Neural progenitor cell (in vitro differentiated cells): ENCODE measurements at regions not wholly inside any gene's neighbourhood (a gene's known extent, or its start where the extent isn't known, plus 50 kb on each side); places are given as distances from the start of the nearest gene placed in this dataset.
A peak's percentile ranks its signal among the peaks of the same experiment; 100 is the strongest.

ENCODE experiments used
- DNase-seq: peaks from one replicate; pipeline ENCODE4 v3.0.0-alpha.2; 2016; ENCODE audit warnings: low spot score
- H2AFZ ChIP-seq: fragments of 200-600 bp; sonication (generic); replicated peaks from 2 replicates; pipeline ENCODE4 v1.6.1; 2016; ENCODE audit warnings: antibody characterized with exemption
- H3F3A ChIP-seq: fragments of 200-600 bp; sonication (generic); 2 replicates; pipeline ENCODE4 v1.6.1; 2016; ENCODE audit warnings: antibody characterized with exemption, low read depth
- H3K27ac ChIP-seq: fragments of 200-600 bp; sonication (generic); 2 replicates; pipeline ENCODE4 v1.5.1; 2016; ENCODE audit warnings: mild to moderate bottlenecking
- H3K27me3 ChIP-seq: fragments of 200-600 bp; sonication (generic); 2 replicates; pipeline ENCODE4 v1.6.1; 2016; ENCODE audit warnings: mild to moderate bottlenecking, moderate library complexity
- H3K36me3 ChIP-seq: fragments of 200-600 bp; sonication (generic); 2 replicates; pipeline ENCODE4 v1.5.1; 2016
- H3K4me1 ChIP-seq: fragments of 200-600 bp; sonication (generic); 2 replicates; pipeline ENCODE4 v1.6.1; 2016; ENCODE audit warnings: mixed run types
- H3K4me2 ChIP-seq: fragments of 200-600 bp; sonication (generic); 2 replicates; pipeline ENCODE4 v1.6.1; 2016
- H3K4me3 ChIP-seq: fragments of 200-600 bp; sonication (generic); 2 replicates; pipeline ENCODE4 v1.5.1; 2016
- H3K79me2 ChIP-seq: fragments of 200-600 bp; sonication (generic); 2 replicates; pipeline ENCODE4 v1.6.1; 2016; ENCODE audit warnings: low read depth
- H3K9ac ChIP-seq: fragments of 200-600 bp; sonication (generic); 2 replicates; pipeline ENCODE4 v1.6.1; 2016
- H3K9me3 ChIP-seq: fragments of 200-600 bp; sonication (generic); 2 replicates; pipeline ENCODE4 v1.5.1; 2016; ENCODE audit warnings: low read depth
- H4K20me1 ChIP-seq: fragments of 200-600 bp; sonication (generic); 2 replicates; pipeline ENCODE4 v1.6.1; 2016; ENCODE audit warnings: low read depth
- H3K27ac Mint-ChIP-seq: 3 replicates; pipeline ENCODE4 v1.8.0; 2021; ENCODE audit warnings: mixed read lengths
- H3K27me3 Mint-ChIP-seq: 2 replicates; pipeline ENCODE4 v1.8.0; 2022; ENCODE audit warnings: low read depth, mild to moderate bottlenecking, inconsistent platforms, moderate library complexity, mixed read lengths; ENCODE audit not compliant: insufficient read depth
- H3K36me3 Mint-ChIP-seq: 3 replicates; pipeline ENCODE4 v1.8.0; 2021; ENCODE audit warnings: mixed read lengths
- H3K4me1 Mint-ChIP-seq: 3 replicates; pipeline ENCODE4 v1.8.0; 2021; ENCODE audit warnings: mixed read lengths
- H3K4me3 Mint-ChIP-seq: 3 replicates; pipeline ENCODE4 v1.8.0; 2021; ENCODE audit warnings: mild to moderate bottlenecking, moderate library complexity, mixed read lengths
- H3K9me3 Mint-ChIP-seq: 3 replicates; pipeline ENCODE4 v1.8.0; 2020; ENCODE audit warnings: mixed read lengths
- EZH2 ChIP-seq: fragments of 200-600 bp; sonication (generic); IDR thresholded peaks from 2 replicates; pipeline ENCODE4 v1.6.1; 2017; ENCODE audit warnings: antibody characterized with exemption, mild to moderate bottlenecking, moderate library complexity
- EZH2phosphoT487 ChIP-seq: fragments of 200-600 bp; sonication (generic); IDR thresholded peaks from 2 replicates; pipeline ENCODE4 v1.6.1; 2017; ENCODE audit warnings: antibody characterized with exemption
- TF ChIP-seq, protein P1 (sequence below): fragments of 200-600 bp; sonication (generic); IDR thresholded peaks from 2 replicates; pipeline ENCODE4 v1.5.1; 2017; ENCODE audit warnings: antibody characterized with exemption, mild to moderate bottlenecking

DNA sequence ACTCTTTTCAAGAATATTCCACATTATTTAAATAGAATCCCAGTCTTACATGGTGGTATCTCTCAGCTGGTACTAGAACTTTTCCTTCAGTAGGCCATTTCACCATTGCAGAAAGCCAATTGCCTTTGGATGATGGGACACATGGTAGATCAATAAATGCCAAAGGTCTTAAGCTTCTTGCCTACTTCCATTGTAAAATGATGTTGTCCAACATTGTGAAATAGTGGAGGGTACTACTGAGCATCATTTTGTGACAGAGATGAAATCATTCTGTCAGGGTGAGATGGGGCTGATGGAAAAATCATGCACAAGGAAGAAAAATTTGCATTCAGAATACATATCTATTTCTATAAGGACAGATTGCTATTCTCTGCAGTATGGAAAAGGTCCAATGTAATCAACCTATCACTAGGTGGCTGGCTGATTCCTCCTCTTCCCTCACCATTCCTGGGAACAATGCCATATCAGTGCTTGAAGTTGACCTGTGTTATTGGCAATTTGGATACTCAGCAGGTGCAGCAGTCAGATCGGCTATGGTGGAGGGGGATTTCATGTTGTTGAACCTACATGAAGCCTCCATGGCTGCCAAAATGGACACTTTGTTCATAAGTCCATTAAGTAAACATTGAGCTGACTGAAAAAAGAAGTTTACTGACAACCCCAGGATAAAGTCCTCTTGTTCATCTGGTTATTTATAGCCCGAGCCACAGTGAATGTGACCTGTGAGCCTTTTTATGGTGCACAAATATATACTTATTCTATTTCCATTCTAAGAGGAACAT lies 596.9 kb upstream of the ARPP21 start:
- Histone ChIP-seq H2AFZ (no peak overlapping the region), H3F3A (no peaks in the 10 kb centered on the region), H3K79me2 (no peaks in the 10 kb centered on the region), H4K20me1 (no peaks in the 10 kb centered on the region), H3K9ac (no peak overlapping the region), H3K4me1 (no peaks in the 10 kb centered on the region), H3K4me2 (no peak overlapping the region), H3K36me3 (no peaks in the 10 kb centered on the region), H3K27me3 (no peaks in the 10 kb centered on the region), H3K27ac (no peak overlapping the region), H3K9me3 (no peaks in the 10 kb centered on the region), H3K4me3 (no peak overlapping the region)
- DNase-seq: no peak
- H3K36me3 Mint-ChIP-seq: no peaks in the 10 kb centered on the region
- TF ChIP-seq EZH2 (no peak), EZH2phosphoT487 (no peak)
- TF ChIP-seq, protein P1, sequence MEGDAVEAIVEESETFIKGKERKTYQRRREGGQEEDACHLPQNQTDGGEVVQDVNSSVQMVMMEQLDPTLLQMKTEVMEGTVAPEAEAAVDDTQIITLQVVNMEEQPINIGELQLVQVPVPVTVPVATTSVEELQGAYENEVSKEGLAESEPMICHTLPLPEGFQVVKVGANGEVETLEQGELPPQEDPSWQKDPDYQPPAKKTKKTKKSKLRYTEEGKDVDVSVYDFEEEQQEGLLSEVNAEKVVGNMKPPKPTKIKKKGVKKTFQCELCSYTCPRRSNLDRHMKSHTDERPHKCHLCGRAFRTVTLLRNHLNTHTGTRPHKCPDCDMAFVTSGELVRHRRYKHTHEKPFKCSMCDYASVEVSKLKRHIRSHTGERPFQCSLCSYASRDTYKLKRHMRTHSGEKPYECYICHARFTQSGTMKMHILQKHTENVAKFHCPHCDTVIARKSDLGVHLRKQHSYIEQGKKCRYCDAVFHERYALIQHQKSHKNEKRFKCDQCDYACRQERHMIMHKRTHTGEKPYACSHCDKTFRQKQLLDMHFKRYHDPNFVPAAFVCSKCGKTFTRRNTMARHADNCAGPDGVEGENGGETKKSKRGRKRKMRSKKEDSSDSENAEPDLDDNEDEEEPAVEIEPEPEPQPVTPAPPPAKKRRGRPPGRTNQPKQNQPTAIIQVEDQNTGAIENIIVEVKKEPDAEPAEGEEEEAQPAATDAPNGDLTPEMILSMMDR: no peak
- no peaks in the 10 kb centered on the region for H3K9me3 Mint-ChIP-seq
- H3K27ac Mint-ChIP-seq: no peak overlapping the region
- H3K27me3 Mint-ChIP-seq: no peaks in the 10 kb centered on the region
- H3K4me1 Mint-ChIP-seq: no peaks in the 10 kb centered on the region
- H3K4me3 Mint-ChIP-seq: no peak overlapping the region

DNA sequence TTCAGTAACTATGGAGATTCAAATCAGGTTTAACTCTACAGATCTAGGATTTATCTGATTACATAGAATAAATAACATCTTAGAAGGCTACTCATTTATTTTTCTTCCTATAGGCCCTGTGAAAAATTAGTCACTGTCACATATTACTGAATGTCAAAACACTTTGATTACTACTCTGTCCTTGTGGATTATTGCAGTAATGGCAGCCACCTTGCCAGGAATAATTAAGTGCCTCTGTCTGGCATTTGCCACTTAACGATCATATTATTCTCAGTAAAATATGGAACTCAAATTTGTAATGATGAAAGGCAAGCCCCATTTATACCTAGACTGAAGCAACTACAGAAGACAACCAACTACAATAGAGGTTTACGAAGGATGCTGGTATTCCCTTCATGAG lies 596.3 kb upstream of the ARPP21 start:
- Histone ChIP-seq H3K36me3 (no peaks in the 10 kb centered on the region), H3K9me3 (no peaks in the 10 kb centered on the region), H3K4me3 (no peak overlapping the region), H3K4me2 (no peak overlapping the region), H2AFZ (no peak overlapping the region), H3K9ac (no peak overlapping the region), H3K27ac (no peak overlapping the region), H4K20me1 (no peaks in the 10 kb centered on the region), H3K27me3 (no peaks in the 10 kb centered on the region), H3K4me1 (no peaks in the 10 kb centered on the region), H3F3A (no peaks in the 10 kb centered on the region), H3K79me2 (no peaks in the 10 kb centered on the region)
- H3K27ac Mint-ChIP-seq: no peak overlapping the region
- DNase-seq: no peak
- no peaks in the 10 kb centered on the region for H3K9me3 Mint-ChIP-seq
- TF ChIP-seq, protein P1: no peak
- TF ChIP-seq EZH2phosphoT487 (no peak), EZH2 (no peak)
- no peaks in the 10 kb centered on the region for H3K27me3 Mint-ChIP-seq
- H3K4me3 Mint-ChIP-seq: no peak overlapping the region
- H3K4me1 Mint-ChIP-seq: no peaks in the 10 kb centered on the region
- H3K36me3 Mint-ChIP-seq: no peaks in the 10 kb centered on the region

DNA sequence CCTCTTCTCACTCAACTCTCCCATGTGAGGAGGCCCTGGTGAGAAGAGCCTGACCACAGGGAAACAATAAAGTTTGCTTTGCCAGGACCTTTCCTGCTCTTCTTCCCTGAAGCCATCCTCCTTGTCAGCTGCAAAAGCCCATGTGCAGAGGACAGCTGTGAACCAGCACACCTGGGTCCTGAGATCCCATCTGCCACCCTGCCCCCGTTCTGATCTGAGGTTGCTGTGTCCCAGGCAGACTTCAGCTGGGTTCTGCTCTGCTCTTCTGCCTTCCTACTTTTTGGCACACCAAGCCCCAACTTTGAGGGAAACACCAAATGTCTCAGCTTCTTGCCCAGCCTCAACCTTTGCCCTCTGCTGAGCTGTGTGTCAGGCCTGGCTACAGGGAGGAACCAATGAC lies 595.1 kb upstream of the ARPP21 start:
- H2AFZ ChIP-seq: peak overlapping the region; percentile 63
- Mint-ChIP-seq H3K4me1 (no peaks in the 10 kb centered on the region), H3K27me3 (no peaks in the 10 kb centered on the region), H3K9me3 (no peaks in the 10 kb centered on the region), H3K36me3 (no peaks in the 10 kb centered on the region), H3K27ac (no peak overlapping the region), H3K4me3 (no peak overlapping the region)
- H3K4me2 ChIP-seq: no peak overlapping the region
- no peaks in the 10 kb centered on the region for H3K36me3 ChIP-seq
- H3F3A ChIP-seq: no peaks in the 10 kb centered on the region
- no peak overlapping the region for H3K27ac ChIP-seq
- H3K27me3 ChIP-seq: no peaks in the 10 kb centered on the region
- no peaks in the 10 kb centered on the region for H3K9me3 ChIP-seq
- no peak for TF ChIP-seq EZH2phosphoT487
- H3K79me2 ChIP-seq: no peaks in the 10 kb centered on the region
- H3K4me3 ChIP-seq: no peak overlapping the region
- DNase-seq: no peak
- H3K4me1 ChIP-seq: no peaks in the 10 kb centered on the region
- H3K9ac ChIP-seq: no peak overlapping the region
- H4K20me1 ChIP-seq: no peaks in the 10 kb centered on the region

DNA sequence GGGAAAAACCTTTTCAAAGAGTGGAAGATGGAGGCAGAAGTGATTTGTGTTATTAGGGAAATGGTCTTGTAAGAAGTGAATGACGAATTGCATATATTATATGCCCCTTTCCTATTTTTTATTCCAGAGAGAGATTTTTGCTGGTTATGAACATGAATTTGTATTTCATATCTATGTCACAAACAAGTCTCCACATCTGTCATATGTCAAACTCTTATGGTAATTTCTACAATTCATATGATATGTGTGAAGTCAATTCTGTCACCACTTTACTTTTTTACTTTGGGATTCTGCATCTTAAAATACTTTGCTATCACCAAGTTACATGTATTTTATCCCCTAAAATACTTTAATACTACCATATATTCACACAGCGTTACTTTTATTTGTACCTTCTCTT lies 594.2 kb upstream of the ARPP21 start:
- Histone ChIP-seq H4K20me1 (no peaks in the 10 kb centered on the region), H3K9me3 (no peaks in the 10 kb centered on the region), H3K4me2 (no peak overlapping the region), H3K36me3 (no peaks in the 10 kb centered on the region), H3K4me1 (no peaks in the 10 kb centered on the region), H3K9ac (no peak overlapping the region), H2AFZ (no peak overlapping the region), H3F3A (no peaks in the 10 kb centered on the region), H3K27me3 (no peaks in the 10 kb centered on the region), H3K79me2 (no peaks in the 10 kb centered on the region), H3K27ac (no peak overlapping the region), H3K4me3 (no peak overlapping the region)
- Mint-ChIP-seq H3K4me3 (no peak overlapping the region), H3K4me1 (no peaks in the 10 kb centered on the region), H3K9me3 (no peaks in the 10 kb centered on the region), H3K27me3 (no peaks in the 10 kb centered on the region), H3K36me3 (no peaks in the 10 kb centered on the region), H3K27ac (no peak overlapping the region)
- TF ChIP-seq EZH2 (no peak), EZH2phosphoT487 (no peak)
- TF ChIP-seq, protein P1: no peak
- DNase-seq: no peak
